PC-3 (cell line): ENCODE measurements at regions not wholly inside any gene's neighbourhood (a gene's known extent, or its start where the extent isn't known, plus 50 kb on each side); places are given as distances from the start of the nearest gene placed in this dataset.

Source experiments
- ATAC-seq: fragments of 200-7000 bp; cut with Tn5 transposase; 2 replicates; pipeline ENCODE4 v1.9.1; 2020; ENCODE audit warnings: mild to moderate bottlenecking, moderate library complexity
- BruUV-seq: library from RNA; stranded (reverse); fragments of 400-500 nt; replicated peaks from 2 replicates; lab custom pipeline; 2021; lab: Mats Ljungman, UMichigan
- CTCF ChIA-PET: fragments of 300-600 bp; sonication (Branson Sonifier 250); formaldehyde crosslinking; loops from one replicate; lab custom pipeline; 2022; ENCODE audit warnings: antibody characterized with exemption; lab: Charles Lee
- POLR2A ChIA-PET: fragments of 300-600 bp; sonication (Branson Sonifier 250); formaldehyde crosslinking; loops from one replicate; lab custom pipeline; 2022; ENCODE audit warnings: antibody characterized with exemption; ENCODE audit not compliant: unreplicated experiment; lab: Charles Lee
- DNase-seq: peaks from one replicate; pipeline ENCODE4 v3.0.0-alpha.2; 2015
- H2AFZ ChIP-seq: fragments of 300-600 bp; sonication (generic); 2 replicates; pipeline ENCODE4 v1.6.0; 2016; ENCODE audit warnings: antibody characterized with exemption, low read length
- H3F3A ChIP-seq: fragments of 300-600 bp; sonication (generic); one replicate; pipeline ENCODE4 v1.6.0; 2017; ENCODE audit warnings: antibody characterized with exemption, low read length, control low read depth, mild to moderate bottlenecking; ENCODE audit not compliant: unreplicated experiment
- H3K27ac ChIP-seq: fragments of 300-600 bp; sonication (generic); 2 replicates; pipeline ENCODE4 v1.5.1; 2016; ENCODE audit warnings: mild to moderate bottlenecking, low read length
- H3K27me3 ChIP-seq: fragments of 300-600 bp; sonication (generic); 2 replicates; pipeline ENCODE4 v1.6.1; 2016; ENCODE audit warnings: low read length, mixed read lengths
- H3K36me3 ChIP-seq: fragments of 300-600 bp; sonication (generic); 2 replicates; pipeline ENCODE4 v1.6.1; 2016; ENCODE audit warnings: low read depth, mixed run types, low read length, mixed read lengths
- H3K4me1 ChIP-seq: fragments of 300-600 bp; sonication (generic); 2 replicates; pipeline ENCODE4 v1.5.1; 2016; ENCODE audit warnings: low read length; ENCODE audit not compliant: insufficient read depth
- H3K4me2 ChIP-seq: fragments of 300-600 bp; sonication (generic); 2 replicates; pipeline ENCODE4 v1.6.0; 2016; ENCODE audit warnings: low read length
- H3K4me3 ChIP-seq: fragments of 300-600 bp; sonication (generic); 2 replicates; pipeline ENCODE4 v1.5.1; 2016; ENCODE audit warnings: mild to moderate bottlenecking, low read length, mixed read lengths
- H3K79me2 ChIP-seq: fragments of 300-600 bp; sonication (generic); 2 replicates; pipeline ENCODE4 v1.6.1; 2017; ENCODE audit warnings: low read length, mixed read lengths
- H3K9ac ChIP-seq: fragments of 300-600 bp; sonication (generic); 2 replicates; pipeline ENCODE4 v1.6.0; 2016; ENCODE audit warnings: mild to moderate bottlenecking, low read length
- H3K9me2 ChIP-seq: fragments of 300-600 bp; sonication (generic); replicated peaks from 2 replicates; pipeline ENCODE4 v1.6.1; 2016; ENCODE audit warnings: mixed run types, low read length, mixed read lengths
- H3K9me3 ChIP-seq: fragments of 300-600 bp; sonication (generic); 2 replicates; pipeline ENCODE4 v1.6.1; 2016; ENCODE audit warnings: low read length, mixed read lengths
- H4K20me1 ChIP-seq: fragments of 300-600 bp; sonication (generic); 2 replicates; pipeline ENCODE4 v1.6.1; 2016; ENCODE audit warnings: low read length, mixed read lengths
- CTCF ChIP-seq: fragments of 300-600 bp; sonication (generic); conservative IDR thresholded peaks from 2 replicates; pipeline ENCODE4 v1.5.1; 2017; ENCODE audit warnings: antibody characterized with exemption, low read depth, mild to moderate bottlenecking, low read length
- EZH2 ChIP-seq: fragments of 300-600 bp; sonication (generic); IDR thresholded peaks from one replicate; pipeline ENCODE4 v1.6.1; 2017; ENCODE audit warnings: antibody characterized with exemption, mild to moderate bottlenecking, low read length; ENCODE audit not compliant: unreplicated experiment
- EZH2phosphoT487 ChIP-seq: fragments of 300-600 bp; sonication (generic); IDR thresholded peaks from 2 replicates; pipeline ENCODE4 v1.6.1; 2018; ENCODE audit warnings: mild to moderate bottlenecking, antibody characterized with exemption, low read length, borderline replicate concordance
- intact Hi-C: fragments of 100-400 bp; cut with micrococcal nuclease; formaldehyde crosslinking; loops from 2 replicates; pipeline ENCODE4 v1.9.0; 2023

DNA sequence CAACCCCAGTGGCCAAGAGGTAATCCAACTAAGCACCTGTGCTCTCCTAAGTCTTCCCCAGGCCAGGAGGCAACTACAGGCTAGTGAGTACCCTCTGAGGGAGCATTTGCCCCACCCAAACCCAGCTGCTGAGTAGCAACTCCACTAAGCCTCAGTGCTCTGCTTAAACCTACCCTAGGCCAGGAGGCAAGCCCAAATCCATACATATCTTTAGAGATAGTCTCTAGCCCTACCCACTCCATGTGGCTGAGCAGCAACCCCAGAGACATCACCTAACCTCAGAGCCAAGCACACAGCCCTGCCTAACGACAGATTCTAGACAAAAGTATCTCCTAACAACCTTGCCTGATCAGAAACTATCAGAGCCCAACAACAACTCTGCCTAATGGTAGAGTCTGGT lies 132.8 kb upstream of the TTC14 start:
- ATAC-seq (no peak), DNase-seq (no peak)
- POLR2A ChIA-PET = no interaction called here
- H3K36me3 ChIP-seq = no peaks in the 10 kb centered on the region
- H3K9ac ChIP-seq = no peak overlapping the region
- no peak overlapping the region for H3K27ac ChIP-seq
- H2AFZ ChIP-seq = no peak overlapping the region
- no TSS peak for BruUV-seq
- no peak overlapping the region for H3K4me3 ChIP-seq
- H4K20me1 ChIP-seq = no peaks in the 10 kb centered on the region
- no peaks in the 10 kb centered on the region for H3K27me3 ChIP-seq
- H3K9me3 ChIP-seq = no peaks in the 10 kb centered on the region
- CTCF ChIA-PET = no interaction called here
- TF ChIP-seq CTCF (no peak), EZH2 (no peak), EZH2phosphoT487 (no peak)
- H3K9me2 ChIP-seq = no peaks in the 10 kb centered on the region
- 0 out of 2 replicates have a peak, but pooled peaks cover 4% of the 10 kb centered on the region for H3K4me1 ChIP-seq
- H3K79me2 ChIP-seq = no peaks in the 10 kb centered on the region
- H3K4me2 ChIP-seq = no peak overlapping the region
- intact Hi-C loops = no loop called here
- H3F3A ChIP-seq = no peaks in the 10 kb centered on the region

DNA sequence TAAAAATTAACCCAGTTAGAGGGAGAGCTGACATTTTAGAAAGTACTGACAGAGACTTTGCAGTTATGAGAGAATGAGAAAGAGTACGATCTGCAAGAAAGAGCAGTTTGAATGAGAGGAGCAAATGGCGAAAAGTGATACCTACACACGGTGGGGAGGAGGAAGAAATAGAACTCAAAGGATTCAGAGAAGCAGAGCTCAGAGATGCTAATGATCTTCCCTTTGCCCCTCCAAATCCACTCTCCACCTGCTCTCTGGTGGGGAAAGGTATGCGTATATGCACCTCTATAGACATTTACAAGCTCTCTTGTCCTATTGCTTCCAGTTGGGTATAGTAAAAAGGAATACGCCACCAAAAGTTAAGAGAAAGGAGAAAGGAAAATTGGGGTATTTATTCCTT lies 123.3 kb upstream of the TTC14 start:
- no peaks in the 10 kb centered on the region for H4K20me1 ChIP-seq
- no peaks in the 10 kb centered on the region for H3K9me3 ChIP-seq
- H3K9me2 ChIP-seq = no peaks in the 10 kb centered on the region
- no peaks in the 10 kb centered on the region for H3F3A ChIP-seq
- H3K4me2 ChIP-seq = no peak overlapping the region
- TF ChIP-seq CTCF (no peak), EZH2 (no peak), EZH2phosphoT487 (no peak)
- ChIA-PET POLR2A (no interaction called here), CTCF (no interaction called here)
- no peaks in the 10 kb centered on the region for H3K36me3 ChIP-seq
- intact Hi-C loops = no loop called here
- H3K9ac ChIP-seq = no peak overlapping the region
- no peak overlapping the region for H2AFZ ChIP-seq
- no peaks in the 10 kb centered on the region for H3K27me3 ChIP-seq
- H3K4me3 ChIP-seq = no peak overlapping the region
- ATAC-seq (no peak), DNase-seq (no peak)
- no TSS peak for BruUV-seq
- no peaks in the 10 kb centered on the region for H3K79me2 ChIP-seq
- H3K27ac ChIP-seq = no peak overlapping the region
- no peaks in the 10 kb centered on the region for H3K4me1 ChIP-seq

DNA sequence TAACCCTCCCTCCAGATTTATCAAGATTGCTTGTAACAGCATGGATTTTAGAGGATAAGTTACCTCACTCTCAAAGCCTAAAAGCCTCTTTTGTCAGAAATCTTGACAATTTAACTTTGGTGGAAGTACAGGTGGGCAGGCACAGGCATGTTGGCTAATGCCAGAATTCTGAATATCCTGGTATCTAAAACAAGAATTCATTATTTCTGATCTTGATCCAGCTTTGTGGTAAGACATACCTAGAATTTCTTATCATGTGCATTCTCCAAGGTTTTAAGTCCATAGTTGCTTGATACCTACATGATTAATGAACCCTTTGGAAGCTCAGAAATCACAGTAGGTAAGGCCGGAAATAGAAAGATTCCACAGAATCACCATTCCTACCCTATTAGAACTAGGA lies 109.9 kb upstream of the TTC14 start:
- Histone ChIP-seq H3K4me1 (no peaks in the 10 kb centered on the region), H3K9me3 (no peaks in the 10 kb centered on the region), H3K4me2 (no peak overlapping the region), H3K4me3 (no peak overlapping the region), H3K9me2 (no peaks in the 10 kb centered on the region), H2AFZ (no peak overlapping the region), H4K20me1 (no peaks in the 10 kb centered on the region), H3K27ac (no peak overlapping the region), H3K9ac (no peak overlapping the region), H3K27me3 (no peaks in the 10 kb centered on the region), H3F3A (no peaks in the 10 kb centered on the region), H3K36me3 (no peaks in the 10 kb centered on the region), H3K79me2 (no peaks in the 10 kb centered on the region)
- ChIA-PET CTCF (no interaction called here), POLR2A (no interaction called here)
- ATAC-seq (no peak), DNase-seq (no peak)
- intact Hi-C loops = no loop called here
- no TSS peak for BruUV-seq
- TF ChIP-seq EZH2 (no peak), CTCF (no peak), EZH2phosphoT487 (no peak)
